NCI-H2107 treated with DMSO at 0.1 percent for 48 hours (cell line): ENCODE measurements at regions not wholly inside any gene's neighbourhood (a gene's known extent, or its start where the extent isn't known, plus 50 kb on each side); places are given as distances from the start of the nearest gene placed in this dataset.

ENCODE experiments used
- DNase-seq: peaks from one replicate; lab custom pipeline; 2025; ENCODE audit not compliant: unreplicated experiment; lab: John Stamatoyannopoulos, UW

DNA sequence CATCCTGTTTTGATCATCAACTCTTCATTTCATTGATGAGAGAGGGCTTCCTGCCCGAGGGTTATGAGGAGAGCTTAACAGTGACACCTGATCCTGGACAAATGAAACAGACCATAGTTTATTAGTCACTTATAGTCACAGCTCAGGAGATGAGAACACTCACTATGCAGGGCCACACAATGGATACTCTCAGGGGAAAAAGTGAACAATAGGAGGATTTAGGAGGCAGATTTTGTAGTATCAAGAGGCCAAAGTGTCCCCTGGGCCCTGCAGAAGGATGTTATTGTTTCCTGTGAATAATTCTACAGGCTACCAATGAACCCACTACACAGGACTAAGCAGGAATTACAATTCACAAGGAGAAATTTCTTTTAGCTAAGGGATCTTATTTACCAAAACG, 772.8 kb upstream of the MAN1A1 start:
- DNase-seq = peak; percentile 21

DNA sequence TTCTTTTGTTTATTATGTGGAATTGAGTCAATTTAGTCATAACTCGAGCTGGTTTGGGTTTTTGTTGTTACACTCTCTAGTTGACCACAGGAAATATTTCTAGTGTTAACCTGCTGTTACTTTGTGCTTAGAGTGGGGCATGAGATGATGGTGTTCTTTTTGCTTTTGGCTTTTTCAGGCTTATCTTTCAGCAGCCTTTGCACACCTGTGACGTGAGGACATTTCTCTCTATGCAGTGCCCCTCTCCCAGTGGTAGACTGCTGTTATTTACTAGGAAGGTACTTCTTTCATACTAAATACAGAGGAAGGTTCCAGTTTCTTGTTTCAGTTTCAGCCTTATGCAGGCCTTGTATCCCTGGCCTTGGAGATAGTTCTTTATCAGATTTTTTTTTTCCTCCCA, 766.8 kb upstream of the MAN1A1 start:
- no peak for DNase-seq

DNA sequence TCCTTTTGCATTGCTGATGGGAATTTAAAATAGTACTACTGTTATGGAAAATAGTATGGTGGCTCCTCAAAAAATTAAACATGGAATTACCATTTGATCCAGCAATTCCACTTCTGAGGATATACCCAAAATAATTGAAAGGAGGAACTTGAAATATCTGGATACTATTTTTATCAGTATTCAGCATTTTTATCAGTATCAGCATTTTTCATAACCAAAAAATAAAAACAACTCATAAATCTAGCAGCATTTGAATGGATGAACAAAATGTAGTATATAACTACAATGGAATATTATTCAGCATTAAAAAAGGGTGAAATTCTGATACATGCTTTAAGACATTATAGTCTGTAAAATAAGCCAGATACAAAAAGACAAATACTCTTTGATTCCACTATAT, 763.4 kb upstream of the MAN1A1 start:
- no peak for DNase-seq

DNA sequence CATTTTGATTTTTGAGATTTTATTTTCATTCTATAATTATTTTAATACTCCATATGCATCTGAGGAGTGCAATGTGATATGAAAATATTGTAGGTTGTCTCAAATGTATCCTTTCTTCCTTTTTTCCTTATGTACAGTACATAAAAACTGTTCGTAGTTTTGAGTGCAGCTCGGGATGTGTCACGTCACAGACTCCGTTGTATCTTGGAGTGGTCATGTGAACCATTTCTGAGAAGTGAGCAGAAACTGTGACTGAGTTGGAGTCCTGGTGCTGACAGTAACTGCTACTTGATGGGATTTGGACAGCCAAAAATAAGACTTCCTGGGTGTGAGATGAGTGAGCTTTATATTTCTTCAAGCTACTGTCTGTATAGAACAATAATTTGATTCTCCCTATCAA, 761.4 kb upstream of the MAN1A1 start:
- no peak for DNase-seq

DNA sequence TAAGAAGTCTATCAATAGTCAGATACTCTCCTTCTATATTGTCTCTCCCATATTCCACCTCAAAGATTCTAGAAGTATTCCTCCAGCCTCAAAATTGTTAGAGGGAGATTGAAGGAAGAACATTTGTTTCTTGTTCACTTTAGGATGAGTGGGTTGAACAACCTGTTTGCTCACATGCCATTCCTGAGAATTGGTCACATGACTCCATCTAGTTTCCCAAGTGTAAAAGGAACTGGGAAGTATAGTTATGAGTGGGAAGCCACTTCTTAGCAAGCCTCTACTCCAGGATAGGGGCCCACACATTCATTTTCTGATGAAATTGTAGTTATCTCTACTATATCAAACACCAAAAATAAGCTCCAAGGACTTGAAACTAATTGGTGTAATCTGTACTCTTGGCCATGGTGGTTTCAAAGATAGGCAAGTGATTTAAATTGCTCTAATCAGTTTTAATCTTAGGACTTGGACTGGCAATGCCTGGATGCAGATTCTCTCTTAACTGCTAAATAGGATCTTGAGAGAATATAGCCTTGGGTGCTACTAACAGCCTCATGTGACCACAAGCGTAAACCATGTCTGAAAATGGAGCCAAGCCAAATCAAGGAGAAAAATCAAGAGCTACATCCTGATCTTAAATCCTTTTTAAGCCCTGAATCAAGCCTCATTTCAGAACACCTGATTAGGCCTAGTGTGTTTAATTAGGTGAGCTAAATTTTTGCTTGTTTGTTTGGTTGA, 758.7 kb upstream of the MAN1A1 start:
- no peak for DNase-seq

DNA sequence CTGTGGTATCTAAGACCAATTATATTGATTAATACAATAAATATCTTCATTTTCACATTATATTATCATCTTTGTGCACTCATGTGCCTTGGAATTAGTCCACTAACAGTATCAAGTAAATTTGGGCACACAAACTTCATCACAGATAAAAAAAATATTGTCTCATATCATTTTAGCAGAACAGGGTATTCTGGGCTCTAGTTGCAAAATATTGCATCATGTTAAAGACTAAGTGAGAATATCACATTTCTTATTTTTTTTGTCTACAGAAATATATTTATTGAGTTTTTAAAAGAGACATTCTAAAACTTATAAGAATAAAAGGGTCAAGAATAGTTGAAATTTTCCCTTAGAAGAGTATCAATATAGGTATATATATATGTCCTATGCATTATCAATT, 754.1 kb upstream of the MAN1A1 start:
- no peak for DNase-seq

DNA sequence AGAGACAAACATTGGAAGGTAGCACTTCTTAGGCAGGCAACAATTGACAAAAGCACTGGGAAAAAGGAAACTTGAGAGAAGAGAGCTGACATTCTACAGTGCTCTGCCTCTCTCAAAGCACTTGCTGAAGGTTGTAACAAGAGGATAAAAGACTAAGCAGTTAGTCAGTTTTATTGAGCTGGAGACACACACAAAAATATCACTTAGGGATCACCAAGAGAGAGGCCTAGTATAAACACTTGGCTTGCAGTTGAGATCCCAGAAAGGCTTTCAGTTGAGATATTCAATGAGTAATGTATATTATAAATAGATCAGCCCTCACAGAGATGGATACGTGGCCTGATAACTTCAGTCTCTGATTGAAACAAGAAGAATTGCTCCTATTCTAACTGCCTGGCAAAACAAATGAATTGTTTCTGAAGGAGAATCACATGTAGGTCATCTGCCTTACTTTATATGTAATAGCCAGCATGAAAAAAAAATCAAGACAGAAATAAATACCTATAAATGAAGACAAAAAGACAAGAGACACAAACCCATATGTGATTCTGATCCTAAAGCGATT, 747.2 kb upstream of the MAN1A1 start:
- no peak for DNase-seq

DNA sequence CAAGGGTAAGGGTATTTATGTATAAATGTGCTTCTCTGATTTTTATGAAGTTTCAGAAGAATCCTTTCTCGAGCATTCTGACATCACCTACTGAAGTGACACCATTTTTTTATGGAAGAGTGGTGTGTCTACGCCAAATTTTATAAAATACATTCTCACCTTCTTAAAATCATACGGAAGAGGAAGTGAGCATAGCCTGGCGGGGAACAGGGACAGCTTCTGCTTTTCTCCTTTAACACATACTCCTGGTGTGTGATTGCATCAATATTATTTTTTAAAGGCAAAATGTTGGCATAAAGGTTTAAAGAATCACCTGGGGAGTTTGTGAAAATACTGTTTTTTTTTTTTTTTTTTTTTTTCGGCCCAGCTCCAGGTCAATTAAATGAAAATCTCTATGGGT, 733.6 kb upstream of the MAN1A1 start:
- DNase-seq = no peak

DNA sequence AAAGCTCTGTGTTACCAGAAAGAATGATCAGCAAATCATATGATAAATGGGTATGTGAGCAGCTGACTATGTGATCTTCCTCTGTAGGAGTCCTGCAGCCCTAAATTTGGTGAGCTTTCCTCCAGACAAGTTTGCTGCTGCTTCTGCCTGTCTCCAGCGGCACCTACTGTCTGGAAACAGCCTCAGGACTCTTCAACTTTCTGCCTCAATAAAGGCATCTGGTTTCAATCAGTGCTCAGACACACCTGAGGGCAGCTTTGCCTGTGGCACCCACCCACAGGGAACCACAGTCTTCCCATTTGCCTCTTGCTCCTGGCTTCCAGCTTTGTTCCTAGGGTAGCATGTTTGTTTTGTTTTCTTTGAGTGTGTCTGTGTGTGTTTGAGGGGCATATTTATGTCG, 727.9 kb upstream of the MAN1A1 start:
- no peak for DNase-seq

DNA sequence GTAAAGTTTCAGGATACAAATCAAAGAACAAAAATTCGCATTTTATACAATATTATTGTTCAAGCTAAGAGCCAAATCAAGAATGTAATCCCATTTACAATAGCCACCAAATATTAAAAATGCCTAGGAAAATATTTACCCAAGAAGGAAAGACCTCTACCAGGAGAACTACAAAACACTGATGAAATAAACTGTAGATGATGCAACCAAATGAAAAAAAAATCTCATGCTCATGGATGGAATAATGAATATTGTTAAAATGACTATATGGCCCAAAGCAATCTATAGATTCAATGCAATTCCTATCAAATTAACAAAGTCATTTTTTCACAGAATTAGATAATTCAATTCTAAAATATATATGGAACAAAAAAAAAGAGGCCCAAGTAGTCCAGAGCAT, 708.8 kb upstream of the MAN1A1 start:
- DNase-seq = no peak

DNA sequence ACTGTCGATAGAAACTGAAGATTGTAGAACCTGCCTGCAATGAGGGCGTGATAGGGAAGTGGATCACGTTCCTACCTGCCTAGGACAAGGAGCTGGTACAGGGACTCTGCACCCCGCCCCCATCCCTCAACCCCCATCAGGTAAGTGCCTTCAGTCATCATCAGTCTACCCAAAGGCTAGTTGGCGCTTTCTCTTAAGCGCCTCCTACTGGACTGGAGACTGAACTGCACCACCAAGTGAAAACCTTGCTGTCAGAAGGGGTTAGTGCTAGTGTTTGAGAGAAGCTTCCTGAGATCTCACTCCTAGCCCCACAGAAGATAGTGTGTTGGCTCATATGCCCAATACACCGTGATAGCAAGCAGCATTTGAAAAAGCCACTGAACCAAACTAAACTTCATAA, 706.5 kb upstream of the MAN1A1 start:
- no peak for DNase-seq

DNA sequence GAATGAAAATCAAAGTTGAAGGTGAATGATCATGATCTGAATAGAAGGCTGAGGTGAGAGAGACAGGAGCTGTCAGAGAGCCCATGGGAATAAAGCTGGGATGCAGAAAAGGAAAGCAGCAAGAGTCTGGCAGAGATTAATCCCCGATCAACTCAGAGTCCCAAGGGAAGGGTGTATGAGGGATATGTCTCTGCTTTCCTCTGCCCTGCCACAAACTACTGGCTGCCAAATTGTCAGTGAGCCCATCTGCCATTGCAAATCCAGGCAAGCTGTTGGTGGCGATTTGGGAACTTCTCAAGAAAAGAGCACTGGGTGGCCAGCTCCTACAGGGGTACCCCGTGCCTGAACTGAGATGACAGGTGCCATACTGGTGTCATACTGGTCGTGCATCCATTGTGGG, 705.5 kb upstream of the MAN1A1 start:
- no peak for DNase-seq

DNA sequence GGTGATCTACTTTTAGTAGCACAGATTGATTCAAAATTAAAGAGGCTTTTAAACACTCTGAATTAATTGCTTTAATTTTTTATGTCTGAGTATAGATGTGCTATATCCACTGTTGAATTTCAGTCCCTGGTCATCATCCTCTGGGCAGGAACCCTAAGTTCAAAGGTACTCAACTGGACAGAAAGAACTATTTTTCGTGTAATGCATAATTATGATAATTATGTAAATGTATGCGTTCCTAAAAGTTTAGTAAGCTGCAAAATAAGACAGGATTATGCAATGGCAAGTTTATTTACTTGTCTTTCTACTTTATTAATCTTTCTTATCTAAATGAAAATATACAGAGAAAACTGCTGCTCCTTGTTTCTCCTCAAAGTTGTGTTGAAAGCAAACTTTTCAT, 690.1 kb upstream of the MAN1A1 start:
- no peak for DNase-seq

DNA sequence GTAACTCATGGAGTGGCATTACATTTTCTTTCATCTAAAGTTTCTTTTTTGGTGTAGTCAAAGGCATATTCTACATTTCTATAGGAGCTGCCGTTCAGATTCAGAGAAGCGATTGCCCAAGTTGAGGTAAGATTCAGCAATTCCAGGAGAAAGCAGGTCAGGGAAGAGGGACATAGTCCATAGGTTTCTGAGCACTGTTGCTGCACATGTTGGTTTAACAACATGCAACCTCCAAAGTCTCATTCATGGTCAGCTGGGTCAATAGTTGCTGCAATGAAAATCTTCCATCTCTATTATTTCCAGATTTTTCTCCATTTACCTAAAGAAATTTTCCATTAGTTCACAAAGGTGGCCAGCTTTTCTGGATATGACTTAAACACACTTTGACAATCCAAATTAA, 682.3 kb upstream of the MAN1A1 start:
- DNase-seq = no peak

DNA sequence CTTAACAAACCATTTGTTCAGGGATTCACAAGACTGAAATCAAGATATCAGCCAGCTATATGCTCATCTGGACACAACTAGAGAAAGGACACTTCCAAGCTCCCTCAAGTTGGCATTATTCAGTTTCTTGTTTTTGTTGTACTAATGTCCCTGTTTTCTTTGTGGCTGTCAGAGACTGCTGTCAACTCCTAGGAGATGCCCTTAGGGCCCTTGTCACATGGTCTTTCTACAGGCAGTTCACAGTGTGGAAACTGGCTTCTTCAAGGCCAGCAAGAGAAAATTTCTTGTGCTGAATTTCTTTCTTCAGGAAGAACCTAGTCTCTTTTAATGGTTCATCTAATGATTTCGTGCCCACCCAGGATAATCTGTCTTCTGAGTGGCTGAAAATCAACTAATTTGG, 677.2 kb upstream of the MAN1A1 start:
- no peak for DNase-seq

DNA sequence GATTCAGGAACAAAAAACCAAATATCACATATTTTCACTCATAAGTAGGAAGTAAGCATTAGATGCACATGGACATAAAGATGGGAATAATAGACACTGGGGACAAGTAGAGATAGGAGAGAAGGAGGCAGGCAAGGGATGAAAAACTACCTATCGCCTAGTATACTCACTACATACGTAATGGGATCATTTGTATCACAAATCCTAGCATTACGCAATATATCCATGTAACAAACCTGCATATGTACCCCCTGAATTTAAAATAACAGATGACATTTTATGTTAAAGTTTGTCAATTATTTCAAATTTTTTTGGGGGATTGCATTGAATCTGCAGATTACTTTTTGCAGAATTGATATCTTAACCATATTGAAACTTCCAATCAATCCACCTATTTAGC, 660.5 kb upstream of the MAN1A1 start:
- DNase-seq = no peak

DNA sequence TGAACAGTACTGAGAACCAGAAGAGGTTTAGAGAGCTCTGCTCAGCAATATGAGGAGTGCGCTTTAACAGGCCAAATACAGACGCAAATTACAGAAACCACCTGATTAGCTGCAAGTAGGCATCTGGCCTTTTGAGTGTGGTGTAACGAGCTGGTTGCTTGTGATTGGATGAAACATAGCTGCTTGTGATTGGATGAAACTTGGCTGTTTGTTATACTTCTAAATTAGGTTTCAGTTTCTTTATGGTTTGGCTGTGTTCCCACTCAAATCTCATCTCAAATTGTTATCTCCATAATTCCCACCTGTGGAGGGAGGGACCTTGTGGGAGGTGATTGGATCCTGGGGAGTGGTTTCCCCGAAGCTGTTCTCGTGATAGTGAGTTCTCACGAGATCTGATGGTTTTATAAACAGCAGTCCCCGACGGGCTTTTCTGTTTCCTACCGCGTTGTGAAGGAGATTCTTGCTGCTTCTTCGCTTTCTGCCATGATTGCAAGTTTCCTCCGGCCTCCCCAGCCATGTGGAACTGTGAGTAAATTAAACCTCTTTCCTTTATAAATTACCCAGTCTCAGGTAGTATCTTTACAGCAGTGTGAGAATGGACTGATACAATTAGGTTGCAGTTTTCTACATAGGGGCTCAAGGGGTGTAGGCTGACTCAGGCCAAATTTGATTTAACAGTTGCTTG, 655.9 kb upstream of the MAN1A1 start:
- DNase-seq = peak; percentile 94

DNA sequence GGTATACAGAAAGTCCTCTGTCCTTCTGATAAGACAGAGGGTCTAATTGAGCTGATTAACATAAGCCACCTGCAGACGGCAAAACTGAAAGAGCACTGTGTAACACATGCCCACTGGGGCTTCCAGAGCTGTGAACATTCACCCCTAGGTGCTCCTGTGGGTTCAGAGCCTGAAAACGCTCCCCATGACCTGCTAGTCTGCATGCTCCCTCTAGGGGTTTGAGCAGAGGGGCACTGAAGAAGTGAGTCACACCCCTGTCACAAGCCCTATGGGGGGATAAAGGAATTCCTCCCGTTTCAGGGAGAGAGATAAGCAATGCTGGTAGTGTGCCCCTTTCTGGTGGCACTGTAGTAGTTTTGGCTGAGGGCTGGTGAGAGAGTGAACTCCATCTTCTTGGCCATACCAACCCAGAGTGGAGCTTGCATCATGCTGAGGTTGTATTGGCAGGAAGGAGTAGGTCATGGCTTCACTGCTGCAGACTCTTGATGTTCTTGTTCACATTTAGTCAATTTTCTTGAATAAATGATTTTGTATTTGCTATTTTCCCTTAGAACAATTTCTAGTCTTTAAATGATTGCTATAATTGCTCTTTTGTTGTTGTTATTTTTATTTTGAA, 637.5 kb upstream of the MAN1A1 start:
- DNase-seq = no peak

DNA sequence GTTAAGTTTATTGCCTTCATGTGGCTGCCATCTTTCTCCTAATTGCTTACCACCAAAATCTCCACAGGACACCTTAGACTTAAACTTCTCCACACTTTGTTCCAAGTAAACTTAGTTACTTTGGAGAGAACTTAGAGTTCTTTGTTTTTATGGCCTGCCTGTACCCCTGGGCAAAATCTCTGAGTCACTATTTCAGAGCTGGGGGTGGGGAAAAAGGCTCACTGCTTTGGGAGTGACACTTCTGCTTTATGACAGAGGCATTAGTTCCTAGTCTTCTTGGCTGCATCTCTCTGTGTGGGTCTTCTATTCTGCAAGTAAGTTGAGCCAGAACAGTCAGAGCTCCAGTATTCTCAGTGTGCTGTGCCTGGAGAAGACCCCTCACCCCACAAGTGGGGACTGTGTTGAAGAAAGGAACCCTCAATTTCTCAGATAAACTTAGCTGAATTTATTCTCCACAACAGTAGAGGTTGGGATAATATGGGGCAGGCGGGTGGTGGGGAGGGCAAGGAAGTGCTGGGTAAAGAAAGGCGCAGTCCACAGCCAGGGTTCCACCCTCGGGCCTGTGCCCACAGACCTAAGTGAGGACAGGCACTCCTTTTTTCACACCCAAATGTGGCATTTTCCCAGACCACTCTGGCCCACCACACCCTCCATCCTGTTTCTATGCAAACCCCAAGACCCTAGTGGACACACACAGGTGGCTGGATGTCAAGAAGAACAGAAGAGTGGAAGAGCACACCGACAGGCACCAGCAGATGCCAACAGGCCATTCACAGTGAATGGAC, 636.6 kb upstream of the MAN1A1 start:
- DNase-seq = no peak

DNA sequence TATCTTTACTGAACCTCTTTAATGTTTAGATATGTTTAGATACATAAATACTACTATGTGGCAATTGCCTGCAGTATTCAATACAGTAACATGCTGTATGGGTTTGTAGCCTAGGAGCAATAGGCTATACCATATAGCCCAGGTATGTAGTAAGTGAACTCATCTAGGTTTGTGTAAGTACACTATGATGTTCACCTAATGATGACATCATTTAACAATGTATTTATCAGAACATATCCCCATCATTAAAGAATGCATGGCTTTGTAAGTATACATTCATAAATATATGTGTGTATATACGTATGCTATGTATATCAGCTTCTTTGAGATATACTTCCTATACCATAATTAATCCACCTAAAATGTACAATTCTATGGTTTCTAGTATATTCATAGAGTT, 631.2 kb upstream of the MAN1A1 start:
- no peak for DNase-seq

DNA sequence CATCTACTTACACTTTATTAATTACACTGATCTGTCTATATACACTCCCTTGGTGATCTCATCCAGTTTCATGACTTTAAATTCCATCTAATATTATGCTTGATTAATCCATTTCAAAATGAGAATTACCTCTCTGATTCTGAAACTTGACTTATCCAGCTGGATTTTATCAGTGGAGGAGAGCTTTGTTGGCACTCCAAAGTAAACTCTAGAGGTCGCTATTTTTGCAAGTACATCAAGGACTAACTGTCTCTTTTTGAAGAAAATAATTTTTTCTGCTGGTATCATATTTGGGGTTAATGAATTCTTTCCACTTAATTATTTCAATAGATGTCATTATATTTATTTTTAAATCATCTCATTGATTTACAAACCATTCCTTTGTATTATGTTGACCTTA, 630.3 kb upstream of the MAN1A1 start:
- DNase-seq = no peak
